Spleen (tissue), 11 donors: ENCODE measurements at regions not wholly inside any gene's neighbourhood (a gene's known extent, or its start where the extent isn't known, plus 50 kb on each side); places are given as distances from the start of the nearest gene placed in this dataset.

ENCODE experiments used
- DNase-seq: peaks from one replicate; pipeline ENCODE4 v3.0.0-alpha.2; 2020
- H3K27ac ChIP-seq, 8 donors: fragments of 200-600 bp; sonication (generic) in 7 of 8; 1 replicate in 4 of 8; 2 replicates in 4 of 8; pipeline versions ENCODE4 v1.5.0 to v1.8.0; 2016 to 2021; ENCODE audit warnings: inconsistent platforms in 4 of 8, mild to moderate bottlenecking in 4 of 8, moderate library complexity in 1 of 8
- H3K27me3 ChIP-seq, 7 donors: fragments of 200-600 bp; sonication (generic) in 6 of 7; replicated peaks in 1 of 7; 1 replicate in 4 of 7; 2 replicates in 3 of 7; pipeline versions ENCODE4 v1.5.0 to v1.8.0; 2016 to 2021; ENCODE audit warnings: inconsistent platforms in 3 of 7, mild to moderate bottlenecking in 1 of 7
- H3K36me3 ChIP-seq, 6 donors: fragments of 200-600 bp; sonication (generic) in 5 of 6; 1 replicate in 4 of 6; 2 replicates in 2 of 6; pipeline versions ENCODE4 v1.5.0 to v1.8.0; 2016 to 2021; ENCODE audit warnings: inconsistent platforms in 2 of 6
- H3K4me1 ChIP-seq, 6 donors: fragments of 200-600 bp; sonication (generic) in 5 of 6; 1 replicate in 3 of 6; 2 replicates in 3 of 6; pipeline versions ENCODE4 v1.5.0 to v1.8.0; 2016 to 2021; ENCODE audit warnings: inconsistent platforms in 3 of 6
- H3K4me3 ChIP-seq, 8 donors: fragments of 200-600 bp; sonication (generic) in 7 of 8; 1 replicate in 4 of 8; 2 replicates in 4 of 8; pipeline versions ENCODE4 v1.5.0 to v1.8.0; 2016 to 2021; ENCODE audit warnings: inconsistent platforms in 4 of 8, mild to moderate bottlenecking in 4 of 8, moderate library complexity in 2 of 8
- H3K9me3 ChIP-seq, 8 donors: fragments of 200-600 bp; sonication (generic) in 7 of 8; 1 replicate in 4 of 8; 2 replicates in 4 of 8; pipeline versions ENCODE4 v1.5.0 to v1.8.0; 2016 to 2021; ENCODE audit warnings: inconsistent platforms in 4 of 8
- CTCF ChIP-seq, 11 experiments: fragments of 200-600 bp in 7 of 11; fragments of 450-650 bp in 4 of 11; sonication (generic) in 4 of 11; IDR thresholded peaks in 8 of 11; conservative IDR thresholded peaks in 3 of 11; 1 replicate in 7 of 11; 2 replicates in 4 of 11; pipeline versions ENCODE4 v1.4.0 to v1.8.0; 2016 to 2021; ENCODE audit warnings: antibody characterized with exemption in 11 of 11, inconsistent platforms in 4 of 11, mild to moderate bottlenecking in 1 of 11
- POLR2A ChIP-seq, 3 donors: fragments of 450-650 bp; IDR thresholded peaks; one replicate each; pipeline ENCODE4 v1.5.1; 2017; ENCODE audit warnings: antibody characterized with exemption in 3 of 3, mild to moderate bottlenecking in 1 of 3
- POLR2AphosphoS5 ChIP-seq, 3 donors: sonication (generic); formaldehyde crosslinking; IDR thresholded peaks; one replicate each; pipeline ENCODE4 v1.5.1; 2017; ENCODE audit warnings: antibody characterized with exemption in 3 of 3
- WGBS, 5 donors: extraction: QIAGEN DNeasy Blood & Tissue Kit in 3 of 5; methylation state at CpG; one replicate each; pipeline versions ENCODE4 v1.1.5 to v1.1.7; 2013 to 2018; 5-methylcytosine and 5-hydroxymethylcytosine counted together
- intact Hi-C: fragments of 100-400 bp; cut with DNase I; formaldehyde crosslinking; loops from one replicate; pipeline ENCODE4 v1.15.0; 2023; ENCODE audit warnings: low total_unique reads
- donor health status: healthy with polysubstance abuse.
- donor health status: DM: no; HTN: no; CAD: no; lungs with moderate emphysema.
- donor health status: DM: no; HTN: no; CAD: no.
- donor health status: Bipolar disorder and iron deficiency.
- donor health status: healthy.
- donor health status: DM: no; HTN: no; CAD: no.
- donor health status: DM: yes; HTN: yes; CAD: no.

- peaks cover 0 to 18% (median 7%) of the 10 kb centered on the region in 8 donors for H3K9me3 ChIP-seq
- no peaks in the 10 kb centered on the region for H3K4me1 ChIP-seq
- H3K4me3 ChIP-seq: no peak overlapping the region
- H3K27me3 ChIP-seq: no peaks in the 10 kb centered on the region
- H3K27ac ChIP-seq: no peak overlapping the region
- no peak for DNase-seq
- no peaks in the 10 kb centered on the region for H3K36me3 ChIP-seq
- TF ChIP-seq POLR2AphosphoS5 (IDR thresholded peaks at IDR 0.05): no peak
- no peak for TF ChIP-seq CTCF (IDR thresholded peaks at IDR 0.05 in 8 of 11, conservative IDR thresholded peaks at IDR 0.05 in 3 of 11)
- no peak for TF ChIP-seq POLR2A (IDR thresholded peaks at IDR 0.05)
- 95 to 100% (median 97%) methylated on average over 1 of the region's 1 CpG for WGBS, 5 donors
- intact Hi-C loops: no loop called here
Observed at GRCh38 chr2:83280391-83280790, 1178.7 kb downstream of the SUCLG1 start.

GRCh38 chr2:83273322-83273721, 1185.8 kb downstream of the SUCLG1 start:
- no peaks in the 10 kb centered on the region for H3K27me3 ChIP-seq

GRCh38 chr2:83261591-83262136, 1197.4 kb downstream of the SUCLG1 start:
- TF ChIP-seq CTCF (IDR thresholded peaks at IDR 0.05 in 8 of 11, conservative IDR thresholded peaks at IDR 0.05 in 3 of 11) (no peak), POLR2AphosphoS5 (IDR thresholded peaks at IDR 0.05) (no peak)
- Histone ChIP-seq H3K27ac (no peak overlapping the region), H3K9me3 (peaks cover 0 to 13% (median 0%) of the 10 kb centered on the region in 8 donors), H3K36me3 (no peaks in the 10 kb centered on the region), H3K27me3 (no peaks in the 10 kb centered on the region), H3K4me1 (no peaks in the 10 kb centered on the region), H3K4me3 (no peak overlapping the region)
- 62 to 90% (median 67%) methylated on average over 1 of the region's 1 CpG for WGBS, 5 donors
- no peak for DNase-seq
- intact Hi-C loops: no loop called here

More at GRCh38 chr2:83273322-83273721, 1185.8 kb downstream of the SUCLG1 start:
- Histone ChIP-seq H3K4me3 (no peak overlapping the region), H3K36me3 (no peaks in the 10 kb centered on the region), H3K9me3 (peaks cover 0 to 9% (median 0%) of the 10 kb centered on the region in 8 donors), H3K4me1 (no peaks in the 10 kb centered on the region), H3K27ac (no peak overlapping the region)
- intact Hi-C loops: no loop called here
- DNase-seq: no peak
- TF ChIP-seq POLR2AphosphoS5 (IDR thresholded peaks at IDR 0.05) (no peak), POLR2A (IDR thresholded peaks at IDR 0.05) (no peak), CTCF (IDR thresholded peaks at IDR 0.05 in 8 of 11, conservative IDR thresholded peaks at IDR 0.05 in 3 of 11) (no peak)

- WGBS, 5 donors: 69 to 91% (median 80%) methylated on average over 1 of the region's 1 CpG
- TF ChIP-seq POLR2A (IDR thresholded peaks at IDR 0.05) (no peak), CTCF (IDR thresholded peaks at IDR 0.05 in 8 of 11, conservative IDR thresholded peaks at IDR 0.05 in 3 of 11) (no peak), POLR2AphosphoS5 (IDR thresholded peaks at IDR 0.05) (no peak)
Observed at GRCh38 chr2:83253848-83254247, 1205.2 kb downstream of the SUCLG1 start.

More at GRCh38 chr2:83253848-83254247, 1205.2 kb downstream of the SUCLG1 start:
- Histone ChIP-seq H3K27me3 (no peaks in the 10 kb centered on the region), H3K4me3 (no peak overlapping the region), H3K27ac (no peak overlapping the region), H3K9me3 (peaks cover 0 to 34% (median 10%) of the 10 kb centered on the region in 8 donors), H3K36me3 (no peaks in the 10 kb centered on the region), H3K4me1 (no peaks in the 10 kb centered on the region)
- intact Hi-C loops: no loop called here
- no peak for DNase-seq
